ENCODE measurements at regions not wholly inside any gene's neighbourhood (a gene's known extent, or its start where the extent isn't known, plus 50 kb on each side); places are given as distances from the start of the nearest gene placed in this dataset.

DNA sequence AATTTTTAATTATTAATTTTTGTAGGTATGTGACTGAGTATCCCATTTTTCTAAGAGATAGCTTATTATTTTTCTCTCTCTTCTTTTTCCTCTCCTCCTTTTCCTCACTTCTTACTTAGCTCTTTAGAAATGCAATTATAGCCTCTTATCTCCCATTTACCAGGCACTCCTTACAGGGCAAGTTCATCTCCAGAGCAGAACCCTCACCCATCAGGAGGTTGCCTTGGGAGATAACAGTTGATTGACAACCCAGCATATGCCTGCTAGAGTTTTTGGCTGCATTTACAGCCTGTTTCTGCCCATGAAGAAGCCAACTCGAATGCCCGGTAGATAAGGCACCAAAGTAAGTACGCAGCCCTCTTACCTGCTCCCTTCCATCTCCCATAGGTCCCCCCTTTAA lies 572.9 kb upstream of the ZFP42 start:
- TF ChIP-seq, protein P1, sequence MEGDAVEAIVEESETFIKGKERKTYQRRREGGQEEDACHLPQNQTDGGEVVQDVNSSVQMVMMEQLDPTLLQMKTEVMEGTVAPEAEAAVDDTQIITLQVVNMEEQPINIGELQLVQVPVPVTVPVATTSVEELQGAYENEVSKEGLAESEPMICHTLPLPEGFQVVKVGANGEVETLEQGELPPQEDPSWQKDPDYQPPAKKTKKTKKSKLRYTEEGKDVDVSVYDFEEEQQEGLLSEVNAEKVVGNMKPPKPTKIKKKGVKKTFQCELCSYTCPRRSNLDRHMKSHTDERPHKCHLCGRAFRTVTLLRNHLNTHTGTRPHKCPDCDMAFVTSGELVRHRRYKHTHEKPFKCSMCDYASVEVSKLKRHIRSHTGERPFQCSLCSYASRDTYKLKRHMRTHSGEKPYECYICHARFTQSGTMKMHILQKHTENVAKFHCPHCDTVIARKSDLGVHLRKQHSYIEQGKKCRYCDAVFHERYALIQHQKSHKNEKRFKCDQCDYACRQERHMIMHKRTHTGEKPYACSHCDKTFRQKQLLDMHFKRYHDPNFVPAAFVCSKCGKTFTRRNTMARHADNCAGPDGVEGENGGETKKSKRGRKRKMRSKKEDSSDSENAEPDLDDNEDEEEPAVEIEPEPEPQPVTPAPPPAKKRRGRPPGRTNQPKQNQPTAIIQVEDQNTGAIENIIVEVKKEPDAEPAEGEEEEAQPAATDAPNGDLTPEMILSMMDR (IDR thresholded peaks at IDR 0.05; ENCODE audit: low read depth, low read length, missing control alignments), result no peak
- H3K4me3 ChIP-seq (replicated peaks; ENCODE audit: low read depth, low read length), result no peak overlapping the region
- no peak for DNase-seq (ENCODE audit: extremely low read depth, low read depth)

DNA sequence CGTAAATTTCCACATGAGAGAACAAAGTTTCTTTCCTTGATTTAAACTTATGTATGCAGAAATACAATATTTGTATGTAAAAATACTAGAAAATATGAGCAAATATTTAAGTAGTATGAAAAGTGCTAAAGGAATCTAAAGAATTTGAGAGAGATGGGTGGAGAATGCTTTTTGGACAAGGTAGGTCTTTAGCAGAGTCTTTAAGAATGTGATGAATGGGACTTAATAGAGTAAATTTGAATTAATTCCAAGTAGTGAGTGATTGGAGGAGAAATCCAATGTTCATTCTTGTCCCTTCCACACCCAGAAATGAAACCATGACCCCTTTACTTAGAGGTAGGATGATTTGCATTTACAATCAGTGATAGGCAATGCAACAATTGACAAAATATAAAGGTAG lies 570.9 kb upstream of the ZFP42 start:
- no peak for DNase-seq (ENCODE audit: extremely low read depth, low read depth)
- TF ChIP-seq, protein P1 (IDR thresholded peaks at IDR 0.05; ENCODE audit: low read depth, low read length, missing control alignments), result no peak
- no peak overlapping the region for H3K4me3 ChIP-seq (replicated peaks; ENCODE audit: low read depth, low read length)

DNA sequence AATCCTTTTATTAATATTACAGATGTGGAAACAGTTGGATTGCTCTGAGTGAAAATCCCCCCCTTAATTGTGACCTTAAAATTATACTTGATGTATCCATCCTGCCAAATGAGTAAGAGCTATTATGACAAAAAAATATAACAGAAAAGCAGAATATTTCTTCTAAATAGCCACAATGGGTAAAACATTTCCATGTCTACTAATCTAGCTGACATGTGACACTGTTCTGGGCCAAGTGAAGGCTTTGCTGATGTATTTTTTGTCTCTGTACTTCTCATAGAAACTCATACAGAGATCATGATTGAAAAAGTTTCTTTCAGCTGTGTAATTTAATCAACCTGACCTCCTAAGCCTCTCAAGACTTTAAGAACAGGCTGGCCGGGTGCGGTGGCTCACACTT lies 569.1 kb upstream of the ZFP42 start:
- no peak for DNase-seq (ENCODE audit: extremely low read depth, low read depth)
- TF ChIP-seq, protein P1 (IDR thresholded peaks at IDR 0.05; ENCODE audit: low read depth, low read length, missing control alignments), result no peak
- no peak overlapping the region for H3K4me3 ChIP-seq (replicated peaks; ENCODE audit: low read depth, low read length)

DNA sequence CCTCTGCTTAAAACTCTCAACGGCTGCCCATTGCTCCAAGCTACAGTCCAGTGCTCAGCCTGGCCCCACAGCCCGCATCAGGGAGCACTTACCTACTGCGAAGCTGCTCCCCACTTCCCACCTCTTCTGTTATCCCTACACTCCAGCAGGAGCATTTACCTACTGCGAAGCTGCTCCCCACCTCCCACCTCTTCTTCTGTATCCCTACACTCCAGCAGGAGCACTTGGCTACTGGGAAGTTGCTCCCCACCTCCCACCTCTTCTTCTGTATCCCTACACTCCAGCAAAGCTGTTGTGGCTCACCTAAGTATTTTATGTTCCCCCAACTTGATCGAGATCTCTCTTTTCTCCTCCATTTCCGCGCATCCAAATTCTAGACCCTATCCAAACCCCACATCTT lies 563.3 kb upstream of the ZFP42 start:
- H3K4me3 ChIP-seq (replicated peaks; ENCODE audit: low read depth, low read length), result no peak overlapping the region
- TF ChIP-seq, protein P1 (IDR thresholded peaks at IDR 0.05; ENCODE audit: low read depth, low read length, missing control alignments), result no peak
- no peak for DNase-seq (ENCODE audit: extremely low read depth, low read depth)

DNA sequence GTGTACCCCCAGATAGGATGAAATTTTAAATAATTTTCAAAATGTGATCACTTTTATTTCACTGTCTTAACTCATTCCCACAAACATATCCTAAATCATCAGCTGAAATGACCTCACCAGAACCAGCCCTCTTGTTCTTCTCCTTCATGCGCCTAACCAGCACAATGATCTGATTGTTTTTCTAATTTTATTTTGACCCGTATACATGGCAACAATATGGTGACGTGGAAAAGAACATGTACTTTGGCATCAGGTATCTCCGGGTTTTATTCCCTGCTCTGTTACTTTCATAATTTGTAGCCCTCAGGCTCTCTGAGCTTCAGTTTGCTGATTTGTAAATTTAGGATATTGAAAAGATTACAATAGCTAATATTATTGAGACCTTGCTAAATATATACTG lies 562.4 kb upstream of the ZFP42 start:
- TF ChIP-seq, protein P1 (IDR thresholded peaks at IDR 0.05; ENCODE audit: low read depth, low read length, missing control alignments), result no peak
- no peak overlapping the region for H3K4me3 ChIP-seq (replicated peaks; ENCODE audit: low read depth, low read length)
- DNase-seq (ENCODE audit: extremely low read depth, low read depth), result no peak

DNA sequence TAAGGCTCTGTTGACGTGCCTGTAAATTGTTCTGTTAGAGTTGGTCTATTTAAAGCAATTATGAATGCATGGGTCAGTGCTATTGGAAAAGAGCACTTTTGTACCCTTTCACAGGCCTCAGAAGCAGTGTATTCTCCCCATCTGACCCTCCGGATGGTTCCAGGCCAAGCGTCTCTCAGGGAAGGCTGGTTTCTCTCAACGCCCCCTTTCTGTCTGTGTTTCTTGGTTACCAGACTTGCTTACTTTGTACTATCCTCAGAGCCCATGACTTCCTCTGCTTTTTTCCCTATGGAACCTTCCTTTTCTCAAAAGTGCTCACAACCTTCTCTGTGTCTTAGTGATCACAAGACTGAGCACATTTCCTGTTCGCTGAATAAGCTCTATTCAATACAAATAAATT lies 559.3 kb upstream of the ZFP42 start:
- DNase-seq (ENCODE audit: extremely low read depth, low read depth), result no peak
- TF ChIP-seq, protein P1 (IDR thresholded peaks at IDR 0.05; ENCODE audit: low read depth, low read length, missing control alignments), result no peak
- H3K4me3 ChIP-seq (replicated peaks; ENCODE audit: low read depth, low read length), result no peak overlapping the region

DNA sequence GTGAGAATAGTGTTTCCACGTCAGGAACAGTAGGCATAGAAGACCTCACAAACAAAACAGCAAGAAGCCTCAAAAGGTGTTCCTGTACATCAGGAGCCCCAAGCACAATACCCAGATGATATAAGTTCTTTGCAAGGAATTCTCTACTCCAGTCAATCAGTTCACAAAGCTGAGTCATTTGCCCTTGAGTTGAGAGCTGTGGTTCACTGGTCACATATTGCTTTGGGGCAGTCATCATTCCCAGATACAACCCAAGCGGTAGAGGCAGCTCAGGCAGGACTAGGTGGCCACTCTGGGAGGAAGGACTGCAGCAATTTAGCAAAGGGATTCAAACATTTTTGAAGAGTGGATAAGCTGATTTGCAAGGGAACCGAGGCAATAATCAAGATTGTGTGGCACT lies 551.5 kb upstream of the ZFP42 start:
- no peak overlapping the region for H3K4me3 ChIP-seq (replicated peaks; ENCODE audit: low read depth, low read length)
- TF ChIP-seq, protein P1 (IDR thresholded peaks at IDR 0.05; ENCODE audit: low read depth, low read length, missing control alignments), result no peak
- no peak for DNase-seq (ENCODE audit: extremely low read depth, low read depth)
